Osteoblast (primary cell): ENCODE measurements at regions not wholly inside any gene's neighbourhood (a gene's known extent, or its start where the extent isn't known, plus 50 kb on each side); places are given as distances from the start of the nearest gene placed in this dataset.

Source experiments
- DNase-seq: peaks from one replicate; pipeline ENCODE4 v3.0.0; 2011; ENCODE audit warnings: low spot score, mixed read lengths; ENCODE audit not compliant: insufficient read length; ENCODE audit errors: missing footprints
- H2AFZ ChIP-seq: 2 replicates; pipeline ENCODE4 v1.6.0; 2011; ENCODE audit warnings: mild to moderate bottlenecking, low read length
- H3K27ac ChIP-seq: 2 replicates; pipeline ENCODE4 v1.5.1; 2011; ENCODE audit warnings: mild to moderate bottlenecking, low read depth, low read length, moderate library complexity
- H3K27me3 ChIP-seq: 2 replicates; pipeline ENCODE4 v1.6.0; 2012; ENCODE audit warnings: mild to moderate bottlenecking, control low read depth, inconsistent platforms, low read length, moderate library complexity; ENCODE audit not compliant: insufficient read depth
- H3K36me3 ChIP-seq: 2 replicates; pipeline ENCODE4 v1.5.1; 2011; ENCODE audit warnings: mild to moderate bottlenecking, low read length, control low read depth, moderate library complexity; ENCODE audit not compliant: insufficient read depth
- H3K4me1 ChIP-seq: 2 replicates; pipeline ENCODE4 v1.5.1; 2011; ENCODE audit warnings: mild to moderate bottlenecking, low read length, control low read depth, moderate library complexity; ENCODE audit not compliant: insufficient read depth
- H3K4me2 ChIP-seq: 2 replicates; pipeline ENCODE4 v1.6.0; 2011; ENCODE audit warnings: mild to moderate bottlenecking, low read length; ENCODE audit not compliant: insufficient read depth
- H3K4me3 ChIP-seq: fragments of 200-600 bp; sonication (generic); 3 replicates; pipeline ENCODE4 v1.5.1; 2012; ENCODE audit warnings: mild to moderate bottlenecking, low read length, inconsistent platforms; ENCODE audit not compliant: insufficient read depth
- H3K79me2 ChIP-seq: 2 replicates; pipeline ENCODE4 v1.6.0; 2012; ENCODE audit warnings: mild to moderate bottlenecking, low read length, control low read depth, inconsistent platforms; ENCODE audit not compliant: insufficient read depth
- H3K9me3 ChIP-seq: 2 replicates; pipeline ENCODE4 v1.5.1; 2011; ENCODE audit warnings: low read depth, low read length, control low read depth
- H4K20me1 ChIP-seq: 2 replicates; pipeline ENCODE4 v1.6.0; 2012; ENCODE audit warnings: mild to moderate bottlenecking, low read length, control low read depth; ENCODE audit not compliant: insufficient read depth
- TF ChIP-seq, protein P1 (sequence below): IDR thresholded peaks from 2 replicates; pipeline ENCODE4 v1.5.1; 2011; ENCODE audit warnings: mild to moderate bottlenecking, low read depth, low read length, moderate library complexity; ENCODE audit errors: extremely low read depth

DNA sequence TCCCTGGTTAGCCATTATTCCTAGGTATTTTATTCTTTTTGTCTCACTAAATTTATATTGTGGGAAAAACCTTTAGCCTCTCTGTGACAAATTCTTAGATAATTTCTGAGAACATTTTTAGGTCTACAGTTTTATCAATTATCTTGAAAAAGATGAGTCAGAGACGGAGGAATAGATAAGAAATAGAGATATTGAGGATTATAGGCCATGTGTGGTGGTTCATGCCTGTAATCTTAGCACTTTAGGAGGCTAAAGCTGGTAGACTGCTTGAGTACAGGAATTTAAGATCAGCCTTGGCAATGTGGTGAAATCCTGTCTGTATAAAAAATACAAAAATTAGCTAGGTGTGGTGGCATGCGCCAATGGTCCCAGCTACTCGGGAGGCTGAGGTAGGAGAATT is 960.2 kb downstream of the SQOR start:
- no peaks in the 10 kb centered on the region for H4K20me1 ChIP-seq
- TF ChIP-seq, protein P1, sequence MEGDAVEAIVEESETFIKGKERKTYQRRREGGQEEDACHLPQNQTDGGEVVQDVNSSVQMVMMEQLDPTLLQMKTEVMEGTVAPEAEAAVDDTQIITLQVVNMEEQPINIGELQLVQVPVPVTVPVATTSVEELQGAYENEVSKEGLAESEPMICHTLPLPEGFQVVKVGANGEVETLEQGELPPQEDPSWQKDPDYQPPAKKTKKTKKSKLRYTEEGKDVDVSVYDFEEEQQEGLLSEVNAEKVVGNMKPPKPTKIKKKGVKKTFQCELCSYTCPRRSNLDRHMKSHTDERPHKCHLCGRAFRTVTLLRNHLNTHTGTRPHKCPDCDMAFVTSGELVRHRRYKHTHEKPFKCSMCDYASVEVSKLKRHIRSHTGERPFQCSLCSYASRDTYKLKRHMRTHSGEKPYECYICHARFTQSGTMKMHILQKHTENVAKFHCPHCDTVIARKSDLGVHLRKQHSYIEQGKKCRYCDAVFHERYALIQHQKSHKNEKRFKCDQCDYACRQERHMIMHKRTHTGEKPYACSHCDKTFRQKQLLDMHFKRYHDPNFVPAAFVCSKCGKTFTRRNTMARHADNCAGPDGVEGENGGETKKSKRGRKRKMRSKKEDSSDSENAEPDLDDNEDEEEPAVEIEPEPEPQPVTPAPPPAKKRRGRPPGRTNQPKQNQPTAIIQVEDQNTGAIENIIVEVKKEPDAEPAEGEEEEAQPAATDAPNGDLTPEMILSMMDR, result no peak
- H3K4me2 ChIP-seq, result no peak overlapping the region
- DNase-seq, result no peak
- no peak overlapping the region for H3K4me3 ChIP-seq
- H2AFZ ChIP-seq, result no peak overlapping the region
- H3K4me1 ChIP-seq, result no peaks in the 10 kb centered on the region
- H3K27ac ChIP-seq, result no peak overlapping the region
- no peaks in the 10 kb centered on the region for H3K27me3 ChIP-seq
- no peaks in the 10 kb centered on the region for H3K36me3 ChIP-seq
- no peaks in the 10 kb centered on the region for H3K9me3 ChIP-seq
- no peaks in the 10 kb centered on the region for H3K79me2 ChIP-seq

DNA sequence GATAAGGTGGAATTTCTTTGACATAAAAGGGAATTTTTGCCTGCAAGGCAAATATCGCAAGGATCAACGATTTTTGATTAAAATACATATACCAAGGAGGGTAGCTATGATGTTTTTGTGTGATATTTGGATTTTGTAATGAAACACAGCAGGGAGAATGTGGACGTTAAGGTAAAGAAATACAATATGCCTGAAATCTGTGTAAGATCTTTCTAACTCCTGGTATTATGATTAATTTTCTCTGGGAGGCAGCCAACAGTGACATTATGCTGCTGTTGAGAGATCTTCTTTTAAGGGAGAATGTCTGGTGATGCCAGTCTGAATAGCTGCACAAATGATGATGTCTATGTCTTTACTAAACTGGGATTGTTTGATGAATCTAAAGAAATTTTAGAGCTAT is 972.2 kb downstream of the SQOR start:
- TF ChIP-seq, protein P1, result no peak
- no peak for DNase-seq
- Histone ChIP-seq H3K27ac (no peak overlapping the region), H2AFZ (no peak overlapping the region), H3K79me2 (no peaks in the 10 kb centered on the region), H4K20me1 (no peaks in the 10 kb centered on the region), H3K4me3 (no peak overlapping the region), H3K4me2 (no peak overlapping the region), H3K4me1 (no peaks in the 10 kb centered on the region), H3K36me3 (no peaks in the 10 kb centered on the region), H3K27me3 (no peaks in the 10 kb centered on the region), H3K9me3 (no peaks in the 10 kb centered on the region)

DNA sequence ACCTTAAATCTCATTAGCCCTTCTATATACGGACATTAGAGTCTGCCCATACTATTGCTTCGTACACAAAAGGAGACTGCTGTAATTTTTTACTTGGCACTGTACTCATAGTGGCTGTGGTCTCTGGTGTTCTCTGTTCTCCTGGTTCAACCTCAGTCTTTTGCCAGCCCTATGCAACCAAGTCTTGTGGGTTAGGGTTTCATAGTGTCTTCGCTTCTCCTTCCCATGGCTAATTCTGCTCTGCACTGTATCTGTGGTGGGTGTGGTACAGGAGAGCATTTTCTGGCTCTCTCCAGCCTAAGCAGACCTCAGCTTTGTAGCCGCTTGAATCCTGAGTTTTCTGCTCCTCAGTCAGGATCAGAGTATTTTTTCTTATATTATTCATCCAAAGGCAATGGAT is 981.2 kb downstream of the SQOR start:
- H3K9me3 ChIP-seq, result no peaks in the 10 kb centered on the region
- H3K36me3 ChIP-seq, result no peaks in the 10 kb centered on the region
- H3K4me2 ChIP-seq, result no peak overlapping the region
- H3K4me1 ChIP-seq, result no peaks in the 10 kb centered on the region
- H4K20me1 ChIP-seq, result no peaks in the 10 kb centered on the region
- peak; percentile 21 for DNase-seq
- no peak overlapping the region for H2AFZ ChIP-seq
- H3K79me2 ChIP-seq, result no peaks in the 10 kb centered on the region
- no peaks in the 10 kb centered on the region for H3K27me3 ChIP-seq
- H3K4me3 ChIP-seq, result no peak overlapping the region
- H3K27ac ChIP-seq, result no peak overlapping the region
- TF ChIP-seq, protein P1, result no peak

DNA sequence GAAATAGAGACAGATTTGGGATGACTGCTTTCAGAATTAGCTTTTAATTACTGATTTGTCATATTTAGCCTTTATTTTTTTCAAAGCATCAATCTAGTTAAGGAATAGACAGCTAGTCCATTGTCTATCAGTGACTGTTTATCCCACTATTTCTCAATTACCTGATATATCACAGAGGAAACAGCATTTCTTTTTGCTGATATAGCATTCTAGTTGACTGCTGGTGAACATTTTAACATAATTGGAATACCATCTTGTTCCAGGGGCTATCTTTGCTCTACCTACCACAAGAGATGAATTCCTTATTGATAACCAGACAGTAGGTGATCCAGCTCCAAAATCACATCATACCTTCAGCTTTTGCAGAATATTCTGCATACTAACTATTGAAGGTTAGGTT is 982.7 kb downstream of the SQOR start:
- H3K4me1 ChIP-seq, result no peaks in the 10 kb centered on the region
- no peaks in the 10 kb centered on the region for H3K27me3 ChIP-seq
- H2AFZ ChIP-seq, result no peak overlapping the region
- H3K4me2 ChIP-seq, result no peak overlapping the region
- no peaks in the 10 kb centered on the region for H3K9me3 ChIP-seq
- TF ChIP-seq, protein P1, result no peak
- H3K79me2 ChIP-seq, result no peaks in the 10 kb centered on the region
- no peaks in the 10 kb centered on the region for H3K36me3 ChIP-seq
- H3K27ac ChIP-seq, result no peak overlapping the region
- H3K4me3 ChIP-seq, result no peak overlapping the region
- no peaks in the 10 kb centered on the region for H4K20me1 ChIP-seq
- DNase-seq, result no peak
